IPS-18a (cell line): ENCODE measurements at regions not wholly inside any gene's neighbourhood (a gene's known extent, or its start where the extent isn't known, plus 50 kb on each side); places are given as distances from the start of the nearest gene placed in this dataset.
"Not testable (repeated sequence)": the region's sequence is repeated elsewhere in the genome, so short reads cannot be mapped to it uniquely, and the experiment has no call there.

ENCODE experiments used
- H3K27ac ChIP-seq: one replicate; pipeline ENCODE4 v1.5.1; 2013; ENCODE audit warnings: low read length
- H3K27me3 ChIP-seq: one replicate; pipeline ENCODE4 v1.6.1; 2013; ENCODE audit warnings: mild to moderate bottlenecking, low read length; ENCODE audit not compliant: control insufficient read depth, insufficient read depth
- H3K36me3 ChIP-seq: one replicate; pipeline ENCODE4 v1.6.1; 2013; ENCODE audit warnings: low read depth, low read length; ENCODE audit not compliant: control insufficient read depth
- H3K4me1 ChIP-seq: one replicate; pipeline ENCODE4 v1.6.1; 2013; ENCODE audit warnings: low read depth, low read length; ENCODE audit not compliant: control insufficient read depth
- H3K4me3 ChIP-seq: one replicate; pipeline ENCODE4 v1.5.1; 2013; ENCODE audit warnings: low read length
- H3K9ac ChIP-seq: one replicate; pipeline ENCODE4 v1.6.1; 2013; ENCODE audit warnings: mild to moderate bottlenecking, low read length, moderate library complexity
- H3K9me3 ChIP-seq: one replicate; pipeline ENCODE4 v1.6.1; 2013; ENCODE audit warnings: low read depth, low read length; ENCODE audit not compliant: control insufficient read depth

DNA sequence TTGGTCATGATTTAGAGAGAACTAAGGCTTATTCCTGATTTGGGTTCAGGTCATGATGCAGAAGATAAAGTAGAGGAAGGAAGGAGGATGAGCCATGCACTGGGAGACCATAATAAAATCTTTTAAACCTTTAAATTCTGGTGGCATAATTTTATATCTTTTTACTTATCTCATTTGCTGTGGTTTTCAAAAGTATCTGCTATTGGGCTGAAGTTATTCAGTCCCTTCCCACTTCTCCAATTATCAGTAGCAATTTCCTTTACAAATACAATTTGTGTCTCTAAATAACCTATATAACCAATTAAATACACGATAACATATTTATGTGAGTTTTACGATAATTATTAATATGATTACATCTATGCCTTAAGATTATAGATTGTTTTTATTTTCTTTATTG lies 194.8 kb upstream of the SLC8A1 start:
- Histone ChIP-seq H3K9me3 (no peaks in the 10 kb centered on the region), H3K36me3 (no peaks in the 10 kb centered on the region), H3K27ac (no peak overlapping the region), H3K4me3 (no peak overlapping the region), H3K4me1 (no peaks in the 10 kb centered on the region), H3K27me3 (no peaks in the 10 kb centered on the region), H3K9ac (no peak overlapping the region)

- H3K27ac ChIP-seq: no peak overlapping the region
Observed at GRCh38 chr2:40652155-40652554, 200.3 kb upstream of the SLC8A1 start.

DNA sequence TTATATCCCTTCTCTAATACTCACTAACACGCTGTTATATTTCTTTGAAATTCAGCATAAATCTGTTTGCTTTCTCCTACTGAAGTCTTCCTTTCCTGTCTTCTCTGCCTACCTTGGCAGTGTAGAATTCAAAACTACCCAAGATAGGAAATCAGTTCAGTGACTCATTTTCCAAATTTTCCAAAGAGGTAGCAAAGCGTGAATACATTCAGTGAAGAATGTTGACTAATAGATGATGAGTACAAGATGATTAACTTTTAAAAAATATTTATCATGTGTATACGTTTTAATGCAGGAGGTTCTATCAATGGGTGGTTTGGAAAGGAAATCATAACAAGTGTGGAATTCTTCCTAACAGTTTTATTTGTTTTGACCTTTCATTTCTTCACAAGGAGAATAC lies 201.9 kb upstream of the SLC8A1 start:
- H3K27ac ChIP-seq: no peak overlapping the region

More at GRCh38 chr2:40652155-40652554, 200.3 kb upstream of the SLC8A1 start:
- Histone ChIP-seq H3K36me3 (no peaks in the 10 kb centered on the region), H3K9ac (no peak overlapping the region), H3K4me1 (no peaks in the 10 kb centered on the region), H3K9me3 (no peaks in the 10 kb centered on the region), H3K4me3 (no peak overlapping the region), H3K27me3 (no peaks in the 10 kb centered on the region)

GRCh38 chr2:40654346-40654745 lies 202.5 kb upstream of the SLC8A1 start:
- Histone ChIP-seq H3K4me1 (no peaks in the 10 kb centered on the region), H3K9me3 (no peaks in the 10 kb centered on the region), H3K36me3 (no peaks in the 10 kb centered on the region), H3K4me3 (no peak overlapping the region), H3K9ac (no peak overlapping the region), H3K27me3 (no peaks in the 10 kb centered on the region), H3K27ac (no peak overlapping the region)

More for the DNA sequence above, 201.9 kb upstream of the SLC8A1 start:
- Histone ChIP-seq H3K9me3 (no peaks in the 10 kb centered on the region), H3K4me1 (no peaks in the 10 kb centered on the region), H3K36me3 (no peaks in the 10 kb centered on the region), H3K27me3 (no peaks in the 10 kb centered on the region), H3K4me3 (no peak overlapping the region), H3K9ac (no peak overlapping the region)

DNA sequence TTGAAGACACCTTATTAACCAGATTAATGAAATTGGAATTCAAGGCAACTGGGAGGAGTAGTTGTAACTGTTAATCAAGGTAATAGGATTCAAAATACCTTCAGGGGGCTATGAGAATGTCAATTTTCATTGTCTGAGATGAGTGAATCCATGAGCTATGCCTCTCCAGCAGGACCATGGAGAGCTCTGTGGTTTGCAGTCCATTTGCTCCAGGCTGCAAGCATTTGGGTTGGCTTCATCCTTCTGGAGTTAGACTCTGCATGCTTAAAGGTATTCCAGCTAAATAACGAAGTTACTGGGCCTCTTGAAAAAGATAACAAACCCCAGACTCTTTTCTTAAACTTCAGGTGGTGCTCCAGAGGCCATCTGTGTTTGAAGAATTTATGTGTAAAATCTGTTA lies 207.1 kb upstream of the SLC8A1 start:
- no peaks in the 10 kb centered on the region for H3K27me3 ChIP-seq
- no peak overlapping the region for H3K9ac ChIP-seq
- no peak overlapping the region for H3K27ac ChIP-seq
- no peaks in the 10 kb centered on the region for H3K9me3 ChIP-seq
- H3K4me1 ChIP-seq: no peaks in the 10 kb centered on the region
- no peak overlapping the region for H3K4me3 ChIP-seq
- H3K36me3 ChIP-seq: no peaks in the 10 kb centered on the region

GRCh38 chr2:40665493-40666232 lies 213.8 kb upstream of the SLC8A1 start:
- H3K36me3 ChIP-seq: no peaks in the 10 kb centered on the region
- H3K27ac ChIP-seq: no peak overlapping the region
- no peak overlapping the region for H3K9ac ChIP-seq
- no peaks in the 10 kb centered on the region for H3K9me3 ChIP-seq
- H3K27me3 ChIP-seq: no peaks in the 10 kb centered on the region
- no peak overlapping the region for H3K4me3 ChIP-seq
- no peaks in the 10 kb centered on the region for H3K4me1 ChIP-seq

GRCh38 chr2:40666398-40666797 lies 214.5 kb upstream of the SLC8A1 start:
- Histone ChIP-seq H3K27ac (no peak overlapping the region), H3K9me3 (no peaks in the 10 kb centered on the region), H3K27me3 (no peaks in the 10 kb centered on the region), H3K4me1 (no peaks in the 10 kb centered on the region), H3K9ac (no peak overlapping the region), H3K36me3 (no peaks in the 10 kb centered on the region), H3K4me3 (no peak overlapping the region)

DNA sequence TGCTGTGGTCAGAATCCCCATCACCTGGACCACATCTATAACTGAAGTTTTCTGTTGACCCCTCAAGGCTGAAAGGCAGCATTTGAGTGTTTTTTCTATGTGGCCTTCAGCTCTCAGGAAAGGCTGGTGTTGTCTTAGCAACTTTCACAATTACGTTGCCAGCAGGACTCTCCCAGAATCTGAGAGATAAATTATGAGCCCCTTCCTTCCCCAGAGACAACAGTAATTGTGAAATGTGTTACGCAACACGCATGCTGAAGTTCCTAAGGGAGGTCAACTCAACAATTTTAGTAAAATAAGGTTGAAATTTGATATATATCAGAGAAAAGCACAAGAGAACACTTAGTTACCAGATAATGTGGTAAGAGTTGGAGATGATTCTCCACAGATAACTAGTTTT lies 216.5 kb upstream of the SLC8A1 start:
- Histone ChIP-seq H3K4me1 (no peaks in the 10 kb centered on the region), H3K27ac (no peak overlapping the region), H3K9ac (no peak overlapping the region), H3K36me3 (no peaks in the 10 kb centered on the region), H3K9me3 (no peaks in the 10 kb centered on the region), H3K4me3 (no peak overlapping the region), H3K27me3 (no peaks in the 10 kb centered on the region)

DNA sequence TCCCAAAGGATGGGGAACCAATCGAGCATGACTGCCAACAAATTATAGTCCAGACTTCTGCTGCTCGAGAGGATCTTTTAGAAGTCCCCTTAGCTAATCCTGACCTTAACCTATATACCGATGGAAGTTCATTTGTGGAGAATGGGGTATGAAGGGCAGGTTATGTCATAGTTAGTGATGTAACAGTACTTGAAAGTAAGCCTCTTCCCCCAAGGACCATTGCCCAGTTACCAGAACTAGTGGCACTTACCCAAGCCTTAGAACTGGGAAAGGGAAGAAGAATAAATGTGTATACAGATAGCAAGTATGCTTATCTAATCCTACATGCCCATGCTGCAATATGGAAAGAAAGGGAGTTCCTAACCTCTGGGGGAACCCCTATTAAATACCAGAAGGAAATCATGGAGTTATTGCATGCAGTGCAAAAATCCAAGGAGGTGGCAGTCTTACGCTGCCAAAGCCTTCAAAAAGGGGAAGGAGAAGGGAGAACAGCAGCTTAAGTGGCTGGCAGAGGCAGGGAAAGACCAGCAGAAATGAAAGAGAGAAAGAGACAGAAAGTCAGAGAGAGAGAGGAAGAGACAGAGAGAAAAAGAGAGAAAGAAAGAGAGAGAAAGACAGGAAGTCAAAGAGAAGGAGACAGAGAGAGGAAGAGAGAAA lies 224.4 kb upstream of the SLC8A1 start:
- H3K36me3 ChIP-seq, H3K27ac ChIP-seq, H3K4me3 ChIP-seq, H3K9ac ChIP-seq, H3K9me3 ChIP-seq, H3K27me3 ChIP-seq, H3K4me1 ChIP-seq: not testable (repeated sequence)

- H3K27me3 ChIP-seq: no peaks in the 10 kb centered on the region
- no peak overlapping the region for H3K27ac ChIP-seq
- no peaks in the 10 kb centered on the region for H3K9me3 ChIP-seq
- H3K36me3 ChIP-seq: no peaks in the 10 kb centered on the region
- no peak overlapping the region for H3K4me3 ChIP-seq
- no peak overlapping the region for H3K9ac ChIP-seq
- H3K4me1 ChIP-seq: peaks cover 5% of the 10 kb centered on the region
Observed at GRCh38 chr2:40680547-40680946, 228.7 kb upstream of the SLC8A1 start.

DNA sequence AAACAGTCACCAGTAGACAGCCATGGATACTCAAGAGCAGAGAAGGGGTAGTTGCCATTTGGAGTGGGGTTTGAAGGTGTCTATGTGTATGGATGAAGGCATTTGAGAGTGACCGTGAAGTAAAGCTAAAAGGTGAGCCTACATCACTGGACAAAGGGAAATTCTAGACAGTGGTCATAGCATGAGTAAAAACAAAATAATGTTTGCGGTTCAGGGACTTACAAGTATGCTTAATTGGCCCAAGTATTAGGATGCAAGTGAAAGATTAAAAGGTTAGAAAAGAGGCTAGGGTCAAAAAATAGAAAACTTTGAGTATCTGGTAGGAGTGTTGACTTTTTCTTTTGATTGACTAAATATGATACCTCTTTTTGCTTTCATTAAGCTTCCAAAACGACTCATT lies 238.1 kb upstream of the SLC8A1 start:
- H3K4me1 ChIP-seq: peaks cover 5% of the 10 kb centered on the region
- H3K4me3 ChIP-seq: no peak overlapping the region
- H3K9me3 ChIP-seq: no peaks in the 10 kb centered on the region
- H3K9ac ChIP-seq: no peak overlapping the region
- no peaks in the 10 kb centered on the region for H3K27me3 ChIP-seq
- H3K27ac ChIP-seq: no peak overlapping the region
- H3K36me3 ChIP-seq: no peaks in the 10 kb centered on the region

- no peak overlapping the region for H3K4me3 ChIP-seq
- no peak overlapping the region for H3K27ac ChIP-seq
- no peaks in the 10 kb centered on the region for H3K9me3 ChIP-seq
- H3K27me3 ChIP-seq: no peaks in the 10 kb centered on the region
- peaks cover under 1% of the 10 kb centered on the region for H3K4me1 ChIP-seq
- H3K9ac ChIP-seq: no peak overlapping the region
- no peaks in the 10 kb centered on the region for H3K36me3 ChIP-seq
Observed at GRCh38 chr2:40690525-40690924, 238.6 kb upstream of the SLC8A1 start.
